ENCODE measurements at regions not wholly inside any gene's neighbourhood (a gene's known extent, or its start where the extent isn't known, plus 50 kb on each side); places are given as distances from the start of the nearest gene placed in this dataset.

DNA sequence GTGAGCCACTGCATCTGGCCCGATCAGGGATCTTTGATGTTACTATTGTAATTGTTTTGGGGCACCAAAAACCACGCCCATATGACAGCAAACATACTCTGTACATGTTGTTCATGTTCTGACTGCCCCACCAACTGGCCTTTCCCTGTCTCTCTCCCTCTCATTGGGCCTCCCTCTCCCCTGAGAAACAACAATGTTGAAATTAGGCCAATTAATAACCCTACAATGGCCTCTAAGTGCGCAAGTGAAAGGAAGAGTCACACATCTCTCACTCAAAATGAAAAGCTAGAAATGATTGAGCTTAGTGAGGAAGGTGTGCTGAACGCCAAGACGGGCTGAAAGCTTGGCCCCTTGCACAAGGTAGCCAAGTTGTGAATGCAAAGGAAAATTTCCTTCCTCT is 50.3 kb upstream of the SDK1 start:
- TF ChIP-seq, protein P1, sequence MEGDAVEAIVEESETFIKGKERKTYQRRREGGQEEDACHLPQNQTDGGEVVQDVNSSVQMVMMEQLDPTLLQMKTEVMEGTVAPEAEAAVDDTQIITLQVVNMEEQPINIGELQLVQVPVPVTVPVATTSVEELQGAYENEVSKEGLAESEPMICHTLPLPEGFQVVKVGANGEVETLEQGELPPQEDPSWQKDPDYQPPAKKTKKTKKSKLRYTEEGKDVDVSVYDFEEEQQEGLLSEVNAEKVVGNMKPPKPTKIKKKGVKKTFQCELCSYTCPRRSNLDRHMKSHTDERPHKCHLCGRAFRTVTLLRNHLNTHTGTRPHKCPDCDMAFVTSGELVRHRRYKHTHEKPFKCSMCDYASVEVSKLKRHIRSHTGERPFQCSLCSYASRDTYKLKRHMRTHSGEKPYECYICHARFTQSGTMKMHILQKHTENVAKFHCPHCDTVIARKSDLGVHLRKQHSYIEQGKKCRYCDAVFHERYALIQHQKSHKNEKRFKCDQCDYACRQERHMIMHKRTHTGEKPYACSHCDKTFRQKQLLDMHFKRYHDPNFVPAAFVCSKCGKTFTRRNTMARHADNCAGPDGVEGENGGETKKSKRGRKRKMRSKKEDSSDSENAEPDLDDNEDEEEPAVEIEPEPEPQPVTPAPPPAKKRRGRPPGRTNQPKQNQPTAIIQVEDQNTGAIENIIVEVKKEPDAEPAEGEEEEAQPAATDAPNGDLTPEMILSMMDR (IDR thresholded peaks at IDR 0.05): no peak
- intact Hi-C loops (cut with micrococcal nuclease): no loop called here
- Histone ChIP-seq H3K9me3 (ENCODE audit: control insufficient read depth, insufficient read depth, low read length) (no peaks in the 10 kb centered on the region), H3K4me1 (ENCODE audit: control insufficient read depth, insufficient read depth, low read length) (no peaks in the 10 kb centered on the region), H3K27ac (ENCODE audit: low read length) (no peak overlapping the region), H3K36me3 (ENCODE audit: control insufficient read depth, insufficient read depth, low read length) (no peaks in the 10 kb centered on the region), H3K4me3 (ENCODE audit: low read length) (no peak overlapping the region), H3K27me3 (ENCODE audit: control insufficient read depth, insufficient read depth, low read length) (no peaks in the 10 kb centered on the region)
- Mint-ChIP-seq H3K4me3 (no peak overlapping the region), H3K27me3 (ENCODE audit: low read depth in 2 of 2) (peaks cover 8 to 35% of the 10 kb centered on the region in 2 donors), H3K9me3 (no peaks in the 10 kb centered on the region), H3K4me1 (no peaks in the 10 kb centered on the region), H3K36me3 (no peaks in the 10 kb centered on the region), H3K27ac (no peak overlapping the region)
- ATAC-seq (no peak), DNase-seq (no peak)
- WGBS (ENCODE audit: insufficient coverage): 68% methylated on average over 4 of the region's 5 CpGs

Data from natural killer cell (primary cell).